MCF 10A (cell line): ENCODE measurements at regions not wholly inside any gene's neighbourhood (a gene's known extent, or its start where the extent isn't known, plus 50 kb on each side); places are given as distances from the start of the nearest gene placed in this dataset.

Source experiments
- BruUV-seq: library from RNA; stranded (reverse); fragments of 400-500 nt; replicated peaks from 2 replicates; lab custom pipeline; 2021; lab: Mats Ljungman, UMichigan
- CTCF ChIA-PET: fragments of 300-600 bp; sonication (Branson Sonifier 250); formaldehyde crosslinking; extraction: SDS; loops from one replicate; lab custom pipeline; 2021; ENCODE audit warnings: antibody characterized with exemption, inconsistent platforms; lab: Yijun Ruan, JAX
- POLR2A ChIA-PET: fragments of 300-600, 350-650 bp; sonication (Branson Sonifier 250); formaldehyde crosslinking; extraction: SDS; loops from one replicate; lab custom pipeline; 2020; ENCODE audit warnings: antibody characterized with exemption, inconsistent platforms; lab: Yijun Ruan, JAX
- DNase-seq: peaks from one replicate; pipeline ENCODE4 v3.0.0-alpha.2; 2018; ENCODE audit not compliant: unreplicated experiment
- H3K27ac Mint-ChIP-seq: one replicate; pipeline ENCODE4 v1.8.0; 2022; ENCODE audit warnings: mild to moderate bottlenecking, low read depth, mixed read lengths; ENCODE audit not compliant: unreplicated experiment
- H3K27me3 Mint-ChIP-seq: one replicate; pipeline ENCODE4 v1.8.0; 2022; ENCODE audit warnings: mixed read lengths; ENCODE audit not compliant: insufficient read depth, unreplicated experiment
- H3K36me3 Mint-ChIP-seq: one replicate; pipeline ENCODE4 v1.8.0; 2022; ENCODE audit warnings: mild to moderate bottlenecking, moderate library complexity, mixed read lengths; ENCODE audit not compliant: insufficient read depth, unreplicated experiment
- H3K4me1 Mint-ChIP-seq: one replicate; pipeline ENCODE4 v1.8.0; 2022; ENCODE audit warnings: mixed read lengths; ENCODE audit not compliant: insufficient read depth, unreplicated experiment
- H3K4me3 Mint-ChIP-seq: one replicate; pipeline ENCODE4 v1.8.0; 2022; ENCODE audit warnings: mild to moderate bottlenecking, moderate library complexity, mixed read lengths; ENCODE audit not compliant: unreplicated experiment
- H3K9me3 Mint-ChIP-seq: one replicate; pipeline ENCODE4 v1.8.0; 2022; ENCODE audit warnings: mixed read lengths; ENCODE audit not compliant: unreplicated experiment
- intact Hi-C: fragments of 100-400 bp; cut with micrococcal nuclease; formaldehyde crosslinking; loops from 2 replicates; pipeline ENCODE4 v1.14.1; 2022
- TF ChIP-seq, protein P1 (sequence below): fragments of 200-600 bp; IDR thresholded peaks from one replicate; pipeline ENCODE4 v1.8.0; 2022; ENCODE audit warnings: antibody characterized with exemption, mild to moderate bottlenecking; ENCODE audit not compliant: unreplicated experiment

DNA sequence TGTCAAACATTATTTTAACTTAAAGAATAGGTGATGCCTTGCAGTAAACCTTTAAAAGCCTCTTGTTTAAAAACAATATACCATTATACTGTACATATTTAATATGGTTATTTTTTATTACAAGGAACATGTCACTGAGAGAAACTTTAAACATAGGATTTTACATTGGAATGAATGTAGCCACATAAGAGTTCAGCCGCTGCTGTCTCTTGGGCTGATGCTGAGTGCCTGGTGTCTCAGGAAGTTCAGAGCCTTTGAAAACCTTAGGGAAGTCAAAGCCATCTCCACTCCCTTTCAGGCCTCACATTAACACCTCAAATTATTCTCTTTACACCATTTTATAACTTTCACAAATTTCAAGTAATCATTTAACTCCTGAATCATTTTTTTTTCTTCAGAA lies 93.5 kb upstream of the DKK2 start:
- no peaks in the 10 kb centered on the region for H3K9me3 Mint-ChIP-seq
- DNase-seq: no peak
- H3K27ac Mint-ChIP-seq: no peak overlapping the region
- H3K4me1 Mint-ChIP-seq: peaks cover 25% of the 10 kb centered on the region
- no TSS peak for BruUV-seq
- H3K36me3 Mint-ChIP-seq: no peaks in the 10 kb centered on the region
- intact Hi-C loops: no loop called here
- TF ChIP-seq, protein P1, sequence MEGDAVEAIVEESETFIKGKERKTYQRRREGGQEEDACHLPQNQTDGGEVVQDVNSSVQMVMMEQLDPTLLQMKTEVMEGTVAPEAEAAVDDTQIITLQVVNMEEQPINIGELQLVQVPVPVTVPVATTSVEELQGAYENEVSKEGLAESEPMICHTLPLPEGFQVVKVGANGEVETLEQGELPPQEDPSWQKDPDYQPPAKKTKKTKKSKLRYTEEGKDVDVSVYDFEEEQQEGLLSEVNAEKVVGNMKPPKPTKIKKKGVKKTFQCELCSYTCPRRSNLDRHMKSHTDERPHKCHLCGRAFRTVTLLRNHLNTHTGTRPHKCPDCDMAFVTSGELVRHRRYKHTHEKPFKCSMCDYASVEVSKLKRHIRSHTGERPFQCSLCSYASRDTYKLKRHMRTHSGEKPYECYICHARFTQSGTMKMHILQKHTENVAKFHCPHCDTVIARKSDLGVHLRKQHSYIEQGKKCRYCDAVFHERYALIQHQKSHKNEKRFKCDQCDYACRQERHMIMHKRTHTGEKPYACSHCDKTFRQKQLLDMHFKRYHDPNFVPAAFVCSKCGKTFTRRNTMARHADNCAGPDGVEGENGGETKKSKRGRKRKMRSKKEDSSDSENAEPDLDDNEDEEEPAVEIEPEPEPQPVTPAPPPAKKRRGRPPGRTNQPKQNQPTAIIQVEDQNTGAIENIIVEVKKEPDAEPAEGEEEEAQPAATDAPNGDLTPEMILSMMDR: no peak
- POLR2A ChIA-PET: interaction anchor here (0.7 kb wide), 1 partner anchor 14 kb away, joined by 3 read pairs; no protein-coding TSS in a partner anchor
- no peak overlapping the region for H3K4me3 Mint-ChIP-seq
- CTCF ChIA-PET: no interaction called here
- H3K27me3 Mint-ChIP-seq: no peaks in the 10 kb centered on the region

DNA sequence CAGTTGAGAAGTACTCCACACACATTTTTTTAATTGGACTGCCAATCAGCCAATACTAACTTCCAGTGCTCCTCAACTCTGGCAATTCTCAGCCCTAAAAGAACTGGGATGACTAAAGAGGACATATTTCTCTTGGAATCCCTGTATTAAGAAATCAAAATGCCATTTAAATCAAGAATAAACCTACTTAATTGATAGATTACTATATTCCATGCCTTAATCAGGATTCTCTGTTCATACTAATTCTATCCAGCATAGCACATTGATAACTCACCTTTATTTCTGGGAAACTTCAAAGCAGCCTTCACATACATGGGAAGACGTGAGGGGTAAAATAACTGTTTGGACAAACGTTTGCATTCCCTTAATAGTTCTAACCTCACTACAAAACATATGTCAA lies 93.0 kb upstream of the DKK2 start:
- no peak overlapping the region for H3K27ac Mint-ChIP-seq
- H3K9me3 Mint-ChIP-seq: no peaks in the 10 kb centered on the region
- intact Hi-C loops: no loop called here
- BruUV-seq: no TSS peak
- ChIA-PET CTCF (no interaction called here), POLR2A (interaction anchor here (0.7 kb wide), 1 partner anchor 13 kb away, joined by 3 read pairs; no protein-coding TSS in a partner anchor)
- no peaks in the 10 kb centered on the region for H3K36me3 Mint-ChIP-seq
- TF ChIP-seq, protein P1: no peak
- no peak overlapping the region for H3K4me3 Mint-ChIP-seq
- H3K27me3 Mint-ChIP-seq: no peaks in the 10 kb centered on the region
- H3K4me1 Mint-ChIP-seq: peaks cover 22% of the 10 kb centered on the region
- no peak for DNase-seq

- H3K4me1 Mint-ChIP-seq: peaks cover 21% of the 10 kb centered on the region
- CTCF ChIA-PET: no interaction called here
- no TSS peak for BruUV-seq
Measured at GRCh38 chr4:107128116-107128515, 92.0 kb upstream of the DKK2 start.

GRCh38 chr4:107125496-107125895 lies 89.4 kb upstream of the DKK2 start:
- no TSS peak for BruUV-seq
- TF ChIP-seq, protein P1: no peak
- DNase-seq: no peak
- Mint-ChIP-seq H3K36me3 (no peaks in the 10 kb centered on the region), H3K27ac (no peak overlapping the region), H3K9me3 (no peaks in the 10 kb centered on the region), H3K4me3 (no peak overlapping the region), H3K27me3 (no peaks in the 10 kb centered on the region), H3K4me1 (peaks cover 14% of the 10 kb centered on the region)
- intact Hi-C loops: no loop called here
- CTCF ChIA-PET: interaction anchor here (0.6 to 0.7 kb wide), 2 partner anchors 29 to 783 kb away, joined by 3 read pairs; no protein-coding TSS in a partner anchor
- POLR2A ChIA-PET: no interaction called here

More at GRCh38 chr4:107128116-107128515, 92.0 kb upstream of the DKK2 start:
- POLR2A ChIA-PET: interaction anchor here (1.0 kb wide), 1 partner anchor 9 kb away, joined by 3 read pairs; no protein-coding TSS in a partner anchor
- H3K27ac Mint-ChIP-seq: no peak overlapping the region
- no peak overlapping the region for H3K4me3 Mint-ChIP-seq
- H3K27me3 Mint-ChIP-seq: no peaks in the 10 kb centered on the region
- no peaks in the 10 kb centered on the region for H3K36me3 Mint-ChIP-seq
- H3K9me3 Mint-ChIP-seq: no peaks in the 10 kb centered on the region
- no peak for DNase-seq
- TF ChIP-seq, protein P1: no peak
- intact Hi-C loops: no loop called here
